ENCODE measurements at regions not wholly inside any gene's neighbourhood (a gene's known extent, or its start where the extent isn't known, plus 50 kb on each side); places are given as distances from the start of the nearest gene placed in this dataset.
"Not testable (repeated sequence)": the region's sequence is repeated elsewhere in the genome, so short reads cannot be mapped to it uniquely, and the experiment has no call there.

DNA sequence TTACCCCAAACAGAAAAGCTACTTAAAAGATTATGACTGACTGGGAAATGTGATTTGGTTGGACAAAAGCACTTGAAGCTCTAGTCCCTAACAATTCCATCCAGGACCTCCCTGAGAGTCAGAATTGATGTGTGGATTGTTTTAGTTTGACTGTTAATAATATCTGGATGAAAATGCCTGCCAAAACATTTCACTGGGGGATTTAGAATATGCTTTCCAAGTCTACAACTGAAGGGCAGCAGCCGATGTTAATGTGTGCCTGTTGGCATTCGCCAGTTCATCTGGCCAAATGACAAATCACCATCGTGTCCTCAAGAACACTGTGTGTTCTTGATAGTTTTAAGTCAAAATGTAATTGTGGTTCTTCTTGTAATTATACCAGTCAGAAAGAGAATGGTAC is 76.0 kb upstream of the TSC22D1 start:
- no peak for DNase-seq

DNA sequence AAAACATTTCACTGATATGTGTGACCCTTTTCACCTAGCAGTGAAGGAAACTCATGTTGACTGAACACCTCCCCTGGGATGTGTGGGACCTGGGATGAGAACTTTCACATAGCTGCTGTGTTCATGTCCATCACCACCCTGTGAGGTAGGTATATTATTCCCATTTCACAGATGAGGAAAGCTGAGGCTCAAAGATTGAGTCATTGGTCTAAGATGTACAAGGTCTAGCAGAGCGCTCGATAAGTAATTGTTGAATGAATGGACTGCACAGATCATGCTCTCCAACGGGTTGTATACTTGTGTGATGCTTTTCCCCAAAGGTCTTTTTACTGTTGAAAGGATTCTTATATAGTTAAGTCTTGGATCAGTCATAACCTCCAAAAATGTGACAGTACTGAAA is 75.6 kb upstream of the TSC22D1 start:
- DNase-seq, result no peak

- DNase-seq, result no peak
These were observed 75.1 kb upstream of the TSC22D1 start for GRCh38 chr13:44651209-44651608.

- no peak for DNase-seq
These were observed 73.7 kb upstream of the TSC22D1 start for GRCh38 chr13:44649834-44650233.

- no peak for DNase-seq
These were observed 72.9 kb upstream of the TSC22D1 start for GRCh38 chr13:44649104-44649428.

DNA sequence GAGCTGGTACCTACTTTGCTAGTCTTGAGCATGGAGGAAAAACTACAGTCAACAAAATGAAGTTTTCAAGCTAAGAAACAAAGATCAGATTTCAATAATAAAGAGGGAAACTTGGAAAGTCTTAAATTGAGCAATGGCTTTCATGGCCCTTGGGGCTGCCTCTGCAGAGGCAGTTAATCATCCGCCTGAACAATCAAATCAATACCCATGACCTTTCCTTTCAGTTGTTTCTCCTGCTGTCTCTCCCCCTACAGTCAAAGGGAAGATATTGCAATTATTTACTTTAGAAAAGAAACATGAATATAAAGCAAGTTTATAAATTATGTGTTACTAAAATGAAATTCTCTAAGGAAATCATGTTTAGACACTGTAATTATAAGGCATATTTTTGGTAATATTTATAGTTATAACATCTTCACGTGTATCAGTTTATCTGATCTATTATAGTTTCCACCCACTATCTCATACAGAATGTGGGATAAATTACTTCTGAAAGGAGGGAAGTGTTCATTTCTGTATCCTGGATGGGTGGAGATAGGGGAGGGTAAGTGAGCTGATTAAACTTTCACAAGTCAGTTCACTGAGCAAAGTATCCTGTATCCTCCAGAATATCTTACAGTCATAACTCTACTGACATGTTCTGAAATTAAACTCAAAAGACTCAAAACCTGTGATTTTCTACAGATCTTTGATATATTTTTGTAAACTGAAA is 72.4 kb upstream of the TSC22D1 start:
- DNase-seq, result no peak

DNA sequence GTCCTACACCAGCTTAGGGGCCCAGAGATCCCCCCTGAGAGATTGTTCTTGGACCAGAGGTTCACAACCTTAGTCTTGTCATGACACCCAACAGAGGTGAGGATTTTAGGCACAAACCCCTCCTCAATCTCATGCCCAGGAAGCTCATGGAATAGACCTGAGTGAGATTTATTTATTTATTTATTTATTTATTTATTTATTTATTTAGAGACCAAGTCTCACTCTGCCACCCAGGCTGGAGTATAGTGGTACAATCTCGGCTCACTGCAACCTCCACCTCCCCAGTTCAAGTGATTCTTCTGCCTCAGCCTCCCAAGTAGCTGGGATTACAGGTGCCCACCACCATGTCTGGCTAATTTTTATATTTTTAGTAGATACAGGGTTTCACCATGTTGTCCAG is 71.4 kb upstream of the TSC22D1 start:
- not testable (repeated sequence) for DNase-seq

DNA sequence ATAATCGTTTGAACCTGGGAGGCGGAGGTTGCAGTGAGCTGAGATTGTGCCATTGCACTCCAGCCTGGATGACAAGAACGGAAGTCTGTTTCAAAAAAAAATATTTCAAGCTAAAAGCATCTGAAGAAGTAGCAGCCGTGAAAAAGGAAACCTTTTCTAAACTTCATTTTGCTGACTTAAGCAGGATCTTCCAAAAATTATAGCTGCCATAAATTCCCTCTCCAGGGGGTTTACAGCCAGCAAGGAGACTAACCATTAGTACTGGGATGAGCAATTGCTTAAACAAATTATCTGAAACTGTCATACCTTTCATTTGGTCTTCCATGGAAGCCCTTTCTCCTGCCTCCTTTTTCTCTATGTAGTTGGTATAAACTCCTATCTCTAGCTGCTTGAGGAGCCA is 69.9 kb upstream of the TSC22D1 start:
- DNase-seq, result no peak

DNA sequence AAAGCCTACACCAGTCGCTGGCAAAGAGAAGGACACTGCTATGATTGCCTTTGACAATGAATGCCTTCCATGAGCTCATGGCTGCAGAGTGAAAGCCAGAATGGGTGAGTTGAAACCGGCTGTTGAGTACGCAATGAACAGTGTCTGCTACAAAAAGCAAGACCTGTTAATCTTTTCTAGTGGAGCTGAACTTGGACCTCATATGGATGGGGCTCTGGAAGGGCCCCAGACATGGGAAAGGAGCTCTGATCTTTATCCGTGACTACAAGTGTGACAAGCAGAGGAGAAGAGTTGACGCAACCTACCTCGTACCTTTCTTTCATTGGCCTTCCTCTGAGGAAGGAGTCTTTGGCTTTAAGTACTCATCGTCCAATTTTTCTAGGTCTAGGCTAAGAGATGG is 67.1 kb upstream of the TSC22D1 start:
- DNase-seq, result no peak

- DNase-seq, result no peak
These were observed 61.5 kb upstream of the TSC22D1 start for GRCh38 chr13:44637581-44637980.

- DNase-seq, result no peak
These were observed 53.5 kb upstream of the TSC22D1 start for GRCh38 chr13:44629465-44630183.

DNA sequence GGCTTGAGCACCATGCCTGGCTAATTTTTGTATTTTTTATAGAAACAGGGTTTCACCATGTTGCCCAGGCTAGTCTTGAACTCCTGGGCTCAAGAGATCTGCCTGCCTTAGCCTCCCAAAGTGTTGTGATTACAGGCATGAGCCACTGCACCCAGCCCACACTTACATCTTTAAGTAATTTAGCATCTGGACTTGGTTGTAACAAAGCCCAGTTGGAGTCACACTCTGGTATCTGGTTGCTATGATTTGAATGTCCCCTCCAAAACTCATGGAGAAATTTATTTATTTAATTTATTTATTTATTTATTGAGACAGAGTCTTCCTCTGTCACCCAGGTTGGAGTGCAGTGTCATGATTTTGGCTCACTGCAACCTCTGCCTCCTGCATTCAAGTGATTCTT is 52.7 kb upstream of the TSC22D1 start:
- DNase-seq, result not testable (repeated sequence)

DNA sequence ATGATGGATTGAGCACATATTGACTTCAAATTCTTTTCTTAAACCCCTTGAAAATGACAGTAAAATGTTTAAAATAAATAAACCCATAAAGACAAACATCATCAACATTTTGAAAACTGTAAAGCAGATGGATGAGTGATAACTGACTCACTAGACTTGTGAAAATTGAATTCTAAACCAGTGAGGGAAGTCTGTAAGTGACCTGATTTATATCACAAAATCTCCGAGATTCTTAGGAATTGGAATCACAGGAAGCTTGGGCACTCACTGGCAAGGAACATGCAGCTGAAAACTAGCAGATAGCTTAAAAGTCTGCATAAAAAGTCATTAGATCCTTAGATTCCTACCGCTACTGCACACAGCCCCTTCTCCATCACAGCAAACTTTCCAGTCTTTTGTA is 51.3 kb upstream of the TSC22D1 start:
- no peak for DNase-seq

DNA sequence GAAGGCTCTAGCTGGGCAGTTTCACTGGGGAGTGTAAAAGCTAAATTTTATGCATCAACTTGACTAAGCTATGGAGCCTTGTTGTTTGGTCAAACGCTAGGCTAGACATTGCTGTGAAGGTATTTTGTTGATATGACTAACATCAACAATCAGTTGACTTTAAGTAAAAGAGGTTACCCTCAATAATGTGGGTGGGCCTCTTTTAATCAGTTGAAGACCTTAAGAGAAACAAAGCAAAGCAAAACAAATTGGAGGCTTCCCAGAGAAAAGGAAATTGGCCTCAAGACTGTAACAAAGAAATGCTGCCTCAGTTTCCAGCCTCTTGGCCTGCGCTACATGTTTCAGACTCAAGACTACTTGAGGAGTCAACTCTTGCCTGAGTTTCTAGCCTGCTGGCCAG is 50.0 kb upstream of the TSC22D1 start:
- DNase-seq, result no peak

Measured in NCI-H2029 (cell line).